HepG2 (cell line): ENCODE measurements at regions not wholly inside any gene's neighbourhood (a gene's known extent, or its start where the extent isn't known, plus 50 kb on each side); places are given as distances from the start of the nearest gene placed in this dataset.

ENCODE experiments used
- ATAC-seq: fragments of 200-7000 bp; cut with Tn5 transposase; 3 replicates; pipeline ENCODE4 v1.9.1; 2020; ENCODE audit warnings: mild to moderate bottlenecking, moderate library complexity
- BruUV-seq: library from RNA; stranded (reverse); fragments of 400-500 nt; replicated peaks from 2 replicates; lab custom pipeline; 2021; lab: Mats Ljungman, UMichigan
- CTCF ChIA-PET: fragments of 300-600 bp; formaldehyde crosslinking; extraction: SDS; loops from one replicate; lab custom pipeline; 2021; ENCODE audit warnings: low total read pairs, inconsistent platforms, low intra/inter-chr PET ratio; lab: Yijun Ruan, JAX
- POLR2A ChIA-PET: fragments of 350-600 bp; sonication (Branson Sonifier 250); formaldehyde crosslinking; loops from one replicate; lab custom pipeline; 2020; ENCODE audit warnings: antibody characterized with exemption, inconsistent platforms; lab: Yijun Ruan, JAX
- DNase-seq: peaks from one replicate; pipeline ENCODE4 v3.0.0-alpha.2; 2015; ENCODE audit warnings: low spot score
- FAIRE-seq: peaks from 3 replicates; lab custom pipeline; 2011; peaks lifted over from hg19 to GRCh38; lab: Jason Lieb, UNC
- H2AFZ ChIP-seq: one replicate; pipeline ENCODE4 v1.6.1; 2011; ENCODE audit warnings: low read length, inconsistent platforms
- H3K27ac ChIP-seq: fragments of 300-600 bp; 3 replicates; pipeline ENCODE4 v1.8.0; 2011; ENCODE audit warnings: mixed run types, mild to moderate bottlenecking, mixed read lengths, low read length, inconsistent platforms; ENCODE audit not compliant: insufficient read depth; ENCODE audit errors: extremely low read length
- H3K27me3 ChIP-seq, 2 experiments: fragments of 200-600 bp in 1 of 2; 2 replicates in 1 of 2; 3 replicates in 1 of 2; pipeline versions ENCODE4 v1.6.0 to v1.8.0; 2011; ENCODE audit warnings: low read length in 2 of 2, mild to moderate bottlenecking in 2 of 2, moderate library complexity in 2 of 2, inconsistent platforms in 1 of 2; ENCODE audit not compliant: insufficient read depth in 2 of 2, control insufficient read depth in 1 of 2
- H3K36me3 ChIP-seq, 2 experiments: fragments of 200-600 bp in 1 of 2; replicated peaks in 1 of 2; 2 replicates in 1 of 2; 3 replicates in 1 of 2; pipeline versions ENCODE4 v1.5.1 to v1.8.0; 2011; ENCODE audit warnings: low read length in 2 of 2, inconsistent platforms in 1 of 2; ENCODE audit not compliant: insufficient read depth in 2 of 2, control insufficient read depth in 1 of 2
- H3K4me1 ChIP-seq: 2 replicates; pipeline ENCODE4 v1.5.1; 2012; ENCODE audit warnings: low read length, inconsistent platforms; ENCODE audit not compliant: insufficient read depth
- H3K4me2 ChIP-seq: 2 replicates; pipeline ENCODE4 v1.6.0; 2011; ENCODE audit warnings: low read depth, low read length, inconsistent platforms
- H3K4me3 ChIP-seq, 3 experiments: fragments of 200-600 bp in 1 of 3; sonication (generic), shearing (Covaris generic) in 1 of 3; replicated peaks in 1 of 3; 2 replicates each; pipeline ENCODE4 v1.5.1; 2011 to 2016; ENCODE audit warnings: low read length in 3 of 3, inconsistent platforms in 2 of 3, low read depth in 2 of 3, mild to moderate bottlenecking in 2 of 3, control low read depth in 1 of 3, mixed read lengths in 1 of 3; ENCODE audit not compliant: insufficient read depth in 1 of 3
- H3K79me2 ChIP-seq: one replicate; pipeline ENCODE4 v1.6.1; 2011; ENCODE audit warnings: low read length, inconsistent platforms; ENCODE audit not compliant: insufficient read depth
- H3K9ac ChIP-seq: 2 replicates; pipeline ENCODE4 v1.6.0; 2011; ENCODE audit warnings: mild to moderate bottlenecking, low read depth, low read length, inconsistent platforms; ENCODE audit not compliant: insufficient read depth
- H3K9me3 ChIP-seq: 2 replicates; pipeline ENCODE4 v1.5.1; 2012; ENCODE audit warnings: mild to moderate bottlenecking, low read length
- H4K20me1 ChIP-seq: 2 replicates; pipeline ENCODE4 v1.6.0; 2011; ENCODE audit warnings: inconsistent platforms, mild to moderate bottlenecking, low read length, moderate library complexity; ENCODE audit not compliant: insufficient read depth
- BHLHE40 ChIP-seq: IDR thresholded peaks from 2 replicates; pipeline ENCODE4 v1.6.1; 2011; ENCODE audit warnings: low read length, improper control_type of control experiment
- CBX1 ChIP-seq: IDR thresholded peaks from one replicate; pipeline ENCODE4 v1.6.1; 2016; ENCODE audit warnings: antibody characterized with exemption, low read depth
- ELF3 ChIP-seq: IDR thresholded peaks from 2 replicates; pipeline ENCODE4 v1.6.1; 2016; ENCODE audit warnings: missing genetic modification reagents, missing compliant biosample characterization
- ETV6 ChIP-seq: sonication (generic); formaldehyde crosslinking; conservative IDR thresholded peaks from 2 replicates; pipeline ENCODE4 v1.4.0; 2020; ENCODE audit warnings: missing genetic modification reagents
- IKZF5 ChIP-seq: IDR thresholded peaks from 2 replicates; pipeline ENCODE4 v1.6.1; 2018; ENCODE audit warnings: missing genetic modification reagents, mild to moderate bottlenecking, missing compliant biosample characterization
- KDM1A ChIP-seq: IDR thresholded peaks from 2 replicates; pipeline ENCODE4 v1.6.1; 2016; ENCODE audit warnings: missing compliant biosample characterization
- NR2F6 ChIP-seq, 2 experiments: IDR thresholded peaks; 2 replicates each; pipeline ENCODE4 v1.6.1; 2016; ENCODE audit warnings: antibody characterized with exemption in 1 of 2, mild to moderate bottlenecking in 1 of 2
- SNAI1 ChIP-seq: sonication (generic); formaldehyde crosslinking; IDR thresholded peaks from 2 replicates; pipeline ENCODE4 v1.5.0; 2020; ENCODE audit warnings: mild to moderate bottlenecking, missing genetic modification reagents, borderline replicate concordance
- STAT5B ChIP-seq: sonication (generic); formaldehyde crosslinking; IDR thresholded peaks from 2 replicates; pipeline ENCODE4 v1.4.0; 2020; ENCODE audit warnings: missing genetic modification reagents
- SYNCRIP ChIP-seq: fragments of 200-400 bp; formaldehyde crosslinking; IDR thresholded peaks from 2 replicates; pipeline ENCODE4 v1.6.1; 2018; ENCODE audit warnings: mild to moderate bottlenecking, low read depth, low read length; ENCODE audit not compliant: insufficient read depth
- TEAD2 ChIP-seq: sonication (generic); formaldehyde crosslinking; IDR thresholded peaks from 2 replicates; pipeline ENCODE4 v1.9.0; 2021; ENCODE audit warnings: missing genetic modification reagents
- ZBTB43 ChIP-seq: sonication (generic); formaldehyde crosslinking; conservative IDR thresholded peaks from 2 replicates; pipeline ENCODE4 v1.4.0; 2020; ENCODE audit warnings: missing genetic modification reagents
- ZNF326 ChIP-seq: sonication (generic); formaldehyde crosslinking; IDR thresholded peaks from 2 replicates; pipeline ENCODE4 v1.4.0; 2020; ENCODE audit warnings: missing genetic modification reagents, borderline replicate concordance
- ZNF781 ChIP-seq: sonication (generic); formaldehyde crosslinking; IDR thresholded peaks from 2 replicates; pipeline ENCODE4 v1.5.1; 2020; ENCODE audit warnings: borderline replicate concordance, mild to moderate bottlenecking, missing genetic modification reagents; ENCODE audit errors: not compliant biosample characterization
- ZNF800 ChIP-seq: sonication (generic); formaldehyde crosslinking; IDR thresholded peaks from 2 replicates; pipeline ENCODE4 v1.4.0; 2020; ENCODE audit warnings: missing genetic modification reagents
- ZNF879 ChIP-seq: sonication (generic); formaldehyde crosslinking; IDR thresholded peaks from 2 replicates; pipeline ENCODE4 v1.8.1; 2023; ENCODE audit warnings: missing genetic modification reagents
- ZSCAN22 ChIP-seq: sonication (generic); formaldehyde crosslinking; IDR thresholded peaks from 2 replicates; pipeline ENCODE4 v1.4.0; 2020; ENCODE audit warnings: mild to moderate bottlenecking, missing genetic modification reagents
- WGBS: methylation state at CpG from one replicate; pipeline ENCODE4 v1.1.6; 2017; ENCODE audit warnings: low lambda C conversion rate; 5-methylcytosine and 5-hydroxymethylcytosine counted together
- in situ Hi-C: cut with HindIII; loops from 2 replicates; pipeline ENCODE4 v1.10.0; 2017; ENCODE audit warnings: low pct_unique_long_range_greater_than_20kb; ENCODE audit not compliant: extremely low pct_ligation_motif_present
- intact Hi-C: fragments of 100-400 bp; cut with micrococcal nuclease; formaldehyde crosslinking; loops from one replicate; pipeline ENCODE4 v1.10.0; 2022; ENCODE audit not compliant: unreplicated experiment

- H2AFZ ChIP-seq: no peak overlapping the region
- 8% methylated on average over 2 of the region's 3 CpGs for WGBS
- in situ Hi-C loops: no loop called here
- DNase-seq (no peak), FAIRE-seq (no peak), ATAC-seq (no peak)
- H3K27me3 ChIP-seq: no peaks in the 10 kb centered on the region
- CTCF ChIA-PET: no interaction called here
- H3K36me3 ChIP-seq: no peaks in the 10 kb centered on the region
- POLR2A ChIA-PET: no interaction called here
- no peak overlapping the region for H3K9ac ChIP-seq
- BruUV-seq: no TSS peak
- H3K4me1 ChIP-seq: no peaks in the 10 kb centered on the region
- no peaks in the 10 kb centered on the region for H3K9me3 ChIP-seq
- H3K79me2 ChIP-seq: no peaks in the 10 kb centered on the region
- H3K4me3 ChIP-seq: no peak overlapping the region
- TF ChIP-seq ELF3 (no peak), CBX1 (no peak), ZNF781 (CRISPR knock-in tag) (no peak), SYNCRIP (no peak), BHLHE40 (no peak), ZSCAN22 (CRISPR knock-in tag) (no peak), ZNF326 (no peak), ETV6 (CRISPR knock-in tag) (no peak), TEAD2 (no peak), ZNF879 (CRISPR knock-in tag) (no peak)
- no peak overlapping the region for H3K4me2 ChIP-seq
- no peaks in the 10 kb centered on the region for H4K20me1 ChIP-seq
- H3K27ac ChIP-seq: no peak overlapping the region
- intact Hi-C loops: no loop called here
Observed at GRCh38 chr3:16109929-16110328, 64.6 kb upstream of the GALNT15 start.

GRCh38 chr3:16112910-16113504 lies 61.5 kb upstream of the GALNT15 start:
- in situ Hi-C loops (no loop called here), intact Hi-C loops (no loop called here)
- DNase-seq (no peak), FAIRE-seq (no peak), ATAC-seq (no peak)
- Histone ChIP-seq H4K20me1 (no peaks in the 10 kb centered on the region), H3K4me1 (no peaks in the 10 kb centered on the region), H3K4me2 (no peak overlapping the region), H3K9ac (no peak overlapping the region), H3K36me3 (no peaks in the 10 kb centered on the region), H3K9me3 (no peaks in the 10 kb centered on the region), H3K27me3 (0 out of 5 replicates have a peak, but pooled peaks cover 0 to 4% of the 10 kb centered on the region in 2 experiments), H3K27ac (no peak overlapping the region), H3K4me3 (no peak overlapping the region), H2AFZ (no peak overlapping the region), H3K79me2 (no peaks in the 10 kb centered on the region)
- no TSS peak for BruUV-seq
- CTCF ChIA-PET: no interaction called here
- WGBS: 58% methylated on average over 1 of the region's 1 CpG
- POLR2A ChIA-PET: no interaction called here
- TF ChIP-seq SNAI1 (CRISPR knock-in tag) (no peak), ZNF800 (no peak), NR2F6 (IDR thresholded peaks at IDR 0.05) (no peak), NR2F6 (CRISPR knock-in tag; IDR thresholded peaks at IDR 0.05) (no peak), KDM1A (CRISPR knock-in tag) (no peak), IKZF5 (CRISPR knock-in tag) (no peak), ZBTB43 (CRISPR knock-in tag) (no peak), STAT5B (CRISPR knock-in tag) (no peak)
